ENCODE measurements at regions not wholly inside any gene's neighbourhood (a gene's known extent, or its start where the extent isn't known, plus 50 kb on each side); places are given as distances from the start of the nearest gene placed in this dataset.

DNA sequence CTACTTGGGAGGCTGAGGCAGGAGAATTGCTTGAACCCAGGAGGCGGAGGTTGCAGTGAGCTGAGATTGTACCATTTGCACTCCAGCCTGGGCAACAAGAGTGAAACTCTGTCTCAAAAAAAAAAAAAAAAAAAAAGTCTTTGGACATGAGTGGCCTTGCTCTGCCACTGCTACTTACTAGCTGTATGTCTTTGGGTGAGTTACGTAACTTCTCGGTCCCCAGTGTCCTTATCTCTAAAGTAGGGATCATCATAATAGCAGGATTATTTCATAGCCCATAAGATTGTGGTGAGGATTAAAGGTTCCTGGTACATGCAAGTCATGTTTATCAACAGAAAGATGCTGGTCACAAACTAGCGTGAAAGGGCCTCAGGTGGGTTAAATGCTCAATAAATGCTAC lies 53.9 kb upstream of the HEPHL1 start:
- no peak for DNase-seq

DNA sequence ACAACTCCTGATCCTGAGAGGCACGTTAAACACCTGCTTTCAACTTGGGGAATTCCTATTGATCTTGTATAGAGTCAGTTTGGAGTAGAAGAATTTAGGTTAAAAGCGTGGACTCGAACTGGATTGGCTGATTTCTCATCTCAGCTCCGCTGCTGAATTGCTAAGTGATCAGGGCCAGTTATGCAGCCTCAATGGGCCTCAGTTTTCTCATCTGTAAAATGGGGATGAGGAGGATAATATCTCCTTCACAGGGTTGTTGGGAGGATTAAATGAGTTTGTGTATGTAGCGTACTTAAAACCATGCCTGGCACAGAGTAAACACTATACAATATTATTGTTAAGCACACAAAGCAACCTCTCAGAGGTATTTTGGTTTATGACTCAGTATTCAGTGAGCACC lies 53.2 kb upstream of the HEPHL1 start:
- DNase-seq = no peak

DNA sequence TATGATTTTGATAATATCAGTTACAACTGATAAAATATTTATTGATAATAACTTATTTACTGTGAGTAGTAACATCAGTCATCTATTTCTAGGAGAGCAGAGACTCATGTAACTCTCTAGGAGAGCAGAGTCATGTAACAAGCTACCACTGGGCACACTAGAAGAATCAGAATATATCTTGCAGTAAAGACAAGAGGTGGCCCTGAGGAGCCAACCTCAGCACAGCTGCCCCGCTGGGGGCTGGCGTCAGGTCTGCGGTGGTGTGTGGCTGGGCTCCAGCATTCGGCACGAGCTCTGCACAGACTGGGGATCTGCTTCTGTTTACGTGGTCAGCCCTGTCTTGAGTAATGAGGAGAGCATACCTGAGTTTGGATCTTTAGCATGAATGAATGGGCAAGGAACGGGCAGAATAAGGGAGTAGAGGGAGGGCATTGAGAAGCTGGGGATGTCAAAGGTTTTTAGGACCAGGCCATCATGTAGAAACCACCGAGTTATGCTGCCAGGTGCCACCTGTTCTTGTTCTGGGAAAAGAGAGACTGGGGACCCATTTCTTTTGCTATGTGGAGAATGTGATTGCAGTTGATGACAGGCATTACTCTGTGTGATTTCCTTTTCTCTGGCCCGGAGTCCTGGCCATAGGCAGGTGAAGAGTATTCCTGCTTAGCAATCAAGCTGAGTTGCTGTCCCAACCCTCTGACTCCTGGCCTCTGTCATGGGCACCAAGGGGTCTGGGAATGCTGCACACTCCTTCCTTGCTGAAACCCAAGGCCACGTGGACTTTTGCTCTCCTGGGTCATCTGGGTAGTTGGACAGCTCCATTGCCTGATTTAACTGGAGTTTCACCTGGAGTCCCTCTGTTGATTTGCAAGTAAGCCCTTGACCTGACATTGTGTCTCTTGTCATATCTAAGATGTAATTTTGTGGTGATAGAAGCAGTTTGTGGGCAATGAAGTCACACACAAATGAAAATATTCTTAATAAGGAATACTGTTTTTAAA lies 50.9 kb upstream of the HEPHL1 start:
- DNase-seq = no peak
